Kidney (tissue), 13 donors: ENCODE measurements at regions not wholly inside any gene's neighbourhood (a gene's known extent, or its start where the extent isn't known, plus 50 kb on each side); places are given as distances from the start of the nearest gene placed in this dataset.

Experiments
- DNase-seq, 5 donors: peaks; one replicate each; pipeline ENCODE4 v3.0.0-alpha.2; 2013 to 2020
- FAIRE-seq: peaks from 2 replicates; lab custom pipeline; 2012; peaks lifted over from hg19 to GRCh38; lab: Jason Lieb, UNC
- H3K27ac ChIP-seq, 2 donors: one replicate each; pipeline ENCODE4 v1.7.0; 2013; ENCODE audit warnings: low read depth in 2 of 2, low read length in 2 of 2, inconsistent platforms in 1 of 2
- H3K27me3 ChIP-seq: one replicate; pipeline ENCODE4 v1.7.1; 2013; ENCODE audit warnings: low read length, inconsistent platforms; ENCODE audit not compliant: control insufficient read depth, insufficient read depth
- H3K36me3 ChIP-seq, 3 donors: one replicate each; pipeline versions ENCODE4 v1.7.0 to v1.7.1; 2013; ENCODE audit warnings: low read length in 3 of 3, control low read depth in 1 of 3, inconsistent platforms in 1 of 3; ENCODE audit not compliant: insufficient read depth in 3 of 3, control insufficient read depth in 2 of 3
- H3K4me1 ChIP-seq, 3 donors: one replicate each; pipeline versions ENCODE4 v1.7.0 to v1.7.1; 2013; ENCODE audit warnings: low read length in 3 of 3, inconsistent platforms in 1 of 3, low read depth in 1 of 3; ENCODE audit not compliant: control insufficient read depth in 2 of 3, insufficient read depth in 2 of 3
- H3K4me3 ChIP-seq, 3 donors: one replicate each; pipeline versions ENCODE4 v1.7.0 to v1.8.1; 2013; ENCODE audit warnings: low read length in 3 of 3, control low read depth in 1 of 3, inconsistent platforms in 1 of 3
- H3K9ac ChIP-seq, 3 donors: one replicate each; pipeline versions ENCODE4 v1.7.0 to v1.7.1; 2013; ENCODE audit warnings: low read length in 3 of 3, control low read depth in 1 of 3, inconsistent platforms in 1 of 3
- H3K9me3 ChIP-seq, 3 donors: one replicate each; pipeline versions ENCODE4 v1.7.0 to v1.7.1; 2013; ENCODE audit warnings: low read length in 3 of 3, control low read depth in 1 of 3, inconsistent platforms in 1 of 3; ENCODE audit not compliant: control insufficient read depth in 2 of 3, insufficient read depth in 1 of 3
- CTCF ChIP-seq: IDR thresholded peaks from 3 replicates; pipeline ENCODE4 v1.5.1; 2012; ENCODE audit warnings: mild to moderate bottlenecking, moderate library complexity, borderline replicate concordance; ENCODE audit not compliant: insufficient read depth; ENCODE audit errors: extremely low read depth
- intact Hi-C: fragments of 100-400 bp; cut with DNase I; formaldehyde crosslinking; loops from one replicate; pipeline ENCODE4 v1.11.1; 2022
- donor health status: control.
- donor health status: control.
- donor health status: control.
- donor health status: control.
- donor health status: control.
- donor health status: DM: yes; HTN: yes; CAD: no.
- donor health status: Normal renal cell carcinoma (clear cell type).

- no peaks in the 10 kb centered on the region for H3K9me3 ChIP-seq
- intact Hi-C loops, result no loop called here
- FAIRE-seq, result no peak
These were observed 183.1 kb downstream of the CAND1 start for GRCh38 chr12:67452119-67452805.

GRCh38 chr12:67453191-67453590 lies 184.0 kb downstream of the CAND1 start:
- H3K36me3 ChIP-seq, result no peaks in the 10 kb centered on the region
- no peak overlapping the region for H3K4me3 ChIP-seq
- H3K9ac ChIP-seq, result no peak overlapping the region
- peaks cover 0 to 3% (median 0%) of the 10 kb centered on the region in 3 donors for H3K4me1 ChIP-seq
- intact Hi-C loops, result no loop called here
- FAIRE-seq, result no peak
- H3K27me3 ChIP-seq, result no peaks in the 10 kb centered on the region
- DNase-seq, result no peak
- H3K27ac ChIP-seq, result no peak overlapping the region
- no peaks in the 10 kb centered on the region for H3K9me3 ChIP-seq
- no peak for TF ChIP-seq CTCF

More at GRCh38 chr12:67452119-67452805, 183.1 kb downstream of the CAND1 start:
- no peaks in the 10 kb centered on the region for H3K27me3 ChIP-seq
- no peaks in the 10 kb centered on the region for H3K36me3 ChIP-seq
- peaks cover 0 to 2% (median 0%) of the 10 kb centered on the region in 3 donors for H3K4me1 ChIP-seq
- H3K27ac ChIP-seq, result no peak overlapping the region
- no peak overlapping the region for H3K9ac ChIP-seq
- DNase-seq, result no peak
- H3K4me3 ChIP-seq, result no peak overlapping the region
- no peak for TF ChIP-seq CTCF

- TF ChIP-seq CTCF, result no peak
- Histone ChIP-seq H3K27me3 (no peaks in the 10 kb centered on the region), H3K27ac (no peak overlapping the region), H3K4me3 (no peak overlapping the region), H3K4me1 (peaks cover 0 to 3% (median 0%) of the 10 kb centered on the region in 3 donors), H3K9me3 (no peaks in the 10 kb centered on the region), H3K9ac (no peak overlapping the region), H3K36me3 (no peaks in the 10 kb centered on the region)
- intact Hi-C loops, result no loop called here
- DNase-seq (no peak), FAIRE-seq (no peak)
These were observed 186.1 kb downstream of the CAND1 start for GRCh38 chr12:67455236-67455635.
